ENCODE measurements at regions not wholly inside any gene's neighbourhood (a gene's known extent, or its start where the extent isn't known, plus 50 kb on each side); places are given as distances from the start of the nearest gene placed in this dataset.

DNA sequence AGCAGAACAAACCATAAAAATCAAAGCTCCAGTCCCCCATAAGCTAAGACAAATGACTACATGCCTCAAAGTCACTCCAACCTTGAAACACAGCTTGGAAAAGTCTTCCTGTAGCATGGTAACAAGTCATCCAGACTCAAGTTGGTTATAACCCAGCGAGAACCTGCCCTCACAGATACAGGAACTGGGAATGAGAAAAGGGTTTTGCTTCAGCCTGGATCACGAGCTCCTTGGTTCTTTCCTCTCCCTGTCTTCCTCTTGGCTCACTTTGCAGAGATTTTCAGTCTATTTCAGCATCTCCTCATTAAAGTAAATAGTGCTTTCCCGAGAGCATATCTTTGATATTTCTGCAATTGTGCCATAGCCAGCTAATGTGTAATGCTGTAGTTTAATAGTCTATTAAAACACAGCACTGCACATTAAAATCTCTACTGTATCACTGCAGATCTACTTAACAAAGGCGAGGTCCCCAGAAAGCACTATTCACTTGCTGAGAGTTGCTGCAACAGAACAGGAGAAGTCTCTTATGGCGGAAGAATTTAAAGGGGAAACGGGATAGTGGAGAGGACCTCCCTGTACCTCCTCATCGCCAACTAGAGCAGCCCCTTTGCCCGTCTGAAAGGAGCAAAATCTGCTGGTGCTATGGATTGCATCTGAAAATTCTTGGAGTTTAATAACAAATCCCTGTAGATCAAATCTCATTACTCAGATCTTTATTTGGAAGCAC is 249.3 kb upstream of the GATB start:
- TF ChIP-seq CTCF (IDR thresholded peaks at IDR 0.05) (no peak), POLR2A (IDR thresholded peaks at IDR 0.05) (no peak)
